SK-N-SH treated with all-trans-retinoic acid at 6 μM for 48 hours (cell line): ENCODE measurements at regions not wholly inside any gene's neighbourhood (a gene's known extent, or its start where the extent isn't known, plus 50 kb on each side); places are given as distances from the start of the nearest gene placed in this dataset.

ENCODE experiments used
- ARNTL ChIP-seq: fragments of 450-650 bp; formaldehyde crosslinking; IDR thresholded peaks from 2 replicates; pipeline ENCODE4 v1.5.0; 2020; ENCODE audit warnings: low read depth, mild to moderate bottlenecking, moderate library complexity, borderline replicate concordance
- CSDC2 ChIP-seq: fragments of 250-450 bp; sonication (Bioruptor Pico); IDR thresholded peaks from 2 replicates; pipeline ENCODE4 v1.5.0; 2020; ENCODE audit warnings: mild to moderate bottlenecking, moderate library complexity
- ESRRG ChIP-seq: fragments of 250-450 bp; sonication (Bioruptor Pico); IDR thresholded peaks from 2 replicates; pipeline ENCODE4 v1.6.1; 2021; ENCODE audit warnings: mild to moderate bottlenecking
- PPARA ChIP-seq: fragments of 250-450 bp; sonication (Bioruptor Pico); IDR thresholded peaks from 2 replicates; pipeline ENCODE4 v1.5.0; 2020; ENCODE audit warnings: mild to moderate bottlenecking, borderline replicate concordance
- ZC3H10 ChIP-seq: fragments of 250-450 bp; sonication (Bioruptor Pico); IDR thresholded peaks from 2 replicates; pipeline ENCODE4 v1.5.1; 2021; ENCODE audit warnings: mild to moderate bottlenecking, moderate library complexity
- ZFP3 ChIP-seq: fragments of 250-450 bp; sonication (Bioruptor Pico); IDR thresholded peaks from 2 replicates; pipeline ENCODE4 v1.5.0; 2020; ENCODE audit warnings: mild to moderate bottlenecking, moderate library complexity
- ZFP30 ChIP-seq: fragments of 450-650 bp; formaldehyde crosslinking; IDR thresholded peaks from 2 replicates; pipeline ENCODE4 v1.5.0; 2022; ENCODE audit warnings: mild to moderate bottlenecking, moderate library complexity
- ZNF70 ChIP-seq: fragments of 450-650 bp; formaldehyde crosslinking; IDR thresholded peaks from 2 replicates; pipeline ENCODE4 v1.5.0; 2020; ENCODE audit warnings: mild to moderate bottlenecking, moderate library complexity
- ZNF8 ChIP-seq: fragments of 450-650 bp; formaldehyde crosslinking; IDR thresholded peaks from 2 replicates; pipeline ENCODE4 v1.5.0; 2020; ENCODE audit warnings: mild to moderate bottlenecking, moderate library complexity
- TF ChIP-seq, protein P1 (sequence below): fragments of 250-450 bp; sonication (Bioruptor Pico); IDR thresholded peaks from 2 replicates; pipeline ENCODE4 v1.8.0; 2021; ENCODE audit warnings: low read depth, mild to moderate bottlenecking, moderate library complexity, borderline replicate concordance
- TF ChIP-seq, protein P2 (sequence below): fragments of 250-450 bp; sonication (Bioruptor Pico); IDR thresholded peaks from 2 replicates; pipeline ENCODE4 v1.8.0; 2020; ENCODE audit warnings: mild to moderate bottlenecking, moderate library complexity, borderline replicate concordance

DNA sequence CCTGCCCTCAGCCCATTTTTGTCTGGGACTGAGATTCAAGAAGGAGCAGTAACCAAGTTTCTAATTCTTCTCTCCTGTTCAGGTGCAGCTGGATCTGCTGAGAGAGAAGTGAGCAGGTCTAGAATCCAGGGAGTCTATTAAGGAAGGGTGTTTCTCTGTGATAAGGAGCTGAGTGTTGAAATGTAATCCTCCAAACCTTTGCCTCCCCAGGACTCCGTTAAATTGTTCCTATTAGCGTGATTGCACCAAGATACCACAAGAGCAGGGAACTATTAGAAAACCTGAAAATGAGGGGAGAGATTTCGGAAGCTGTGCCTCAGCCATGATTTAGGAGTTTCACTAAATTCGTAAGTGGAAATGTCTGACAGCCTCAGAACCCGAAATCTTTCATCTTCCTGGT, 192.6 kb downstream of the EBLN2 start:
- TF ChIP-seq ZC3H10 (CRISPR knock-in tag), result no peak
- TF ChIP-seq, protein P1, sequence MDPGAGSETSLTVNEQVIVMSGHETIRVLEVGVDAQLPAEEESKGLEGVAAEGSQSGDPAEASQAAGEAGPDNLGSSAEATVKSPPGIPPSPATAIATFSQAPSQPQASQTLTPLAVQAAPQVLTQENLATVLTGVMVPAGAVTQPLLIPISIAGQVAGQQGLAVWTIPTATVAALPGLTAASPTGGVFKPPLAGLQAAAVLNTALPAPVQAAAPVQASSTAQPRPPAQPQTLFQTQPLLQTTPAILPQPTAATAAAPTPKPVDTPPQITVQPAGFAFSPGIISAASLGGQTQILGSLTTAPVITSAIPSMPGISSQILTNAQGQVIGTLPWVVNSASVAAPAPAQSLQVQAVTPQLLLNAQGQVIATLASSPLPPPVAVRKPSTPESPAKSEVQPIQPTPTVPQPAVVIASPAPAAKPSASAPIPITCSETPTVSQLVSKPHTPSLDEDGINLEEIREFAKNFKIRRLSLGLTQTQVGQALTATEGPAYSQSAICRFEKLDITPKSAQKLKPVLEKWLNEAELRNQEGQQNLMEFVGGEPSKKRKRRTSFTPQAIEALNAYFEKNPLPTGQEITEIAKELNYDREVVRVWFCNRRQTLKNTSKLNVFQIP (CRISPR knock-in tag), result no peak
- TF ChIP-seq ZNF8 (CRISPR knock-in tag), result no peak
- TF ChIP-seq ESRRG (CRISPR knock-in tag), result no peak
- no peak for TF ChIP-seq CSDC2 (CRISPR knock-in tag)
- no peak for TF ChIP-seq ZNF70 (CRISPR knock-in tag)
- no peak for TF ChIP-seq PPARA (CRISPR knock-in tag)
- TF ChIP-seq ARNTL (CRISPR knock-in tag), result no peak
- TF ChIP-seq, protein P2, sequence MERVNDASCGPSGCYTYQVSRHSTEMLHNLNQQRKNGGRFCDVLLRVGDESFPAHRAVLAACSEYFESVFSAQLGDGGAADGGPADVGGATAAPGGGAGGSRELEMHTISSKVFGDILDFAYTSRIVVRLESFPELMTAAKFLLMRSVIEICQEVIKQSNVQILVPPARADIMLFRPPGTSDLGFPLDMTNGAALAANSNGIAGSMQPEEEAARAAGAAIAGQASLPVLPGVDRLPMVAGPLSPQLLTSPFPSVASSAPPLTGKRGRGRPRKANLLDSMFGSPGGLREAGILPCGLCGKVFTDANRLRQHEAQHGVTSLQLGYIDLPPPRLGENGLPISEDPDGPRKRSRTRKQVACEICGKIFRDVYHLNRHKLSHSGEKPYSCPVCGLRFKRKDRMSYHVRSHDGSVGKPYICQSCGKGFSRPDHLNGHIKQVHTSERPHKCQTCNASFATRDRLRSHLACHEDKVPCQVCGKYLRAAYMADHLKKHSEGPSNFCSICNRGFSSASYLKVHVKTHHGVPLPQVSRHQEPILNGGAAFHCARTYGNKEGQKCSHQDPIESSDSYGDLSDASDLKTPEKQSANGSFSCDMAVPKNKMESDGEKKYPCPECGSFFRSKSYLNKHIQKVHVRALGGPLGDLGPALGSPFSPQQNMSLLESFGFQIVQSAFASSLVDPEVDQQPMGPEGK (CRISPR knock-in tag), result no peak
- no peak for TF ChIP-seq ZFP30 (CRISPR knock-in tag)
- no peak for TF ChIP-seq ZFP3 (CRISPR knock-in tag)
